M059J (cell line): ENCODE measurements at regions not wholly inside any gene's neighbourhood (a gene's known extent, or its start where the extent isn't known, plus 50 kb on each side); places are given as distances from the start of the nearest gene placed in this dataset.

Experiments
- DNase-seq: peaks from one replicate; pipeline ENCODE4 v3.0.0-alpha.2; 2012; ENCODE audit warnings: low read depth

DNA sequence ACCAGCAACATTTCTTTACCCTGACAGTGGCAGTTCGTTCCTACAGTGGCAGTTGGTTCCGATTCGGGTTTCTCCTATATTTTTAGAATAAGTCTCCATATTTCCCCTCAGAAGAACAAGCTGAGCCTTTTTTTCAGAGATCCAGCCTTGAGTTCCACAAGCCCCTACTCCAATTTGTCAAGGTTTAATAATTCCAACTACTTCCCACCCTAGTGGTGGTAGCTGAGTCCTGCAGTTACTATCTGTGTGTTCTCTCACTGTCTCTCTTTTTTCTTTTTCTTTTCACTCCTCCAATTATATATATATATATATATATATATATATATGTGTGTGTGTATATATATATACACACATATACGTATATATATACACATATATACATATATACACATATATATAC is 1347.3 kb downstream of the PCDH9 start:
- no peak for DNase-seq

GRCh38 chr13:65881561-65882155 is 1348.5 kb downstream of the PCDH9 start:
- no peak for DNase-seq

DNA sequence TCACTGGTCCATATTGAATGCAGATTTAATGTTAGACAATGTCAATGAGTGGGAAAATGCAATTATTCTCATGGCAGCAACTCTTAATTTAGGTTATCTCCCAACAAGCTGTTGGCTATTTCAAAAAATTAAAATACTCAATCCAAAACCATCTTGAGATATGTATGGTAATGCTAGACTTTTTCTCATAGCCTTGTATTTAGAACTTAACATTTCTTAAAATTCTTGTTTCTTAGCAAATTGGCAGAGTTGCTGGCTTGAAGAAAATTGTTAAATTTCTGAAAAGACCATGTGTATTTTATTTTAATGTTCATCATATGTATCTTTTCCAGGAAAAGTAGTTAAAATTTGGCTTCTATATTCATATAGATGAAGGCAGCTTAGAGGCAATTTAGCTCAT is 1355.1 kb downstream of the PCDH9 start:
- no peak for DNase-seq

DNA sequence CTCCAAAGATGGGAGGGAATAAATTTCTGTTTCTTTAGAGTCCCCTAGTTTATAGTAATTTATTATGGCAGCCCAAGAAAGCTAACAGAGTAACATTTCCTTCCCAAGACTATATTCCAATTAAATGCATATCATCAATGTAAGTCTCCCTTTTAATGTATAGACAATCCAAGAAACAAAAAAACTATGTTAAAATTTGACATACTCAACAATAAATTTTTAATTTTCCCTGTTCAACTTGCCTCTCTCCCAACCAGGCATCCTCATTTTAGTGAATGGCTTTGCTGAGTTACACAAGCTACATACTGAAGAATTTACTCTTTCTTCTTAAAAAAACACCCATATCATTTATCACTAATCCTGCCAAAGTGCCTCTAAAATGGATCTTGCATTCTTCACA is 1357.7 kb downstream of the PCDH9 start:
- no peak for DNase-seq

DNA sequence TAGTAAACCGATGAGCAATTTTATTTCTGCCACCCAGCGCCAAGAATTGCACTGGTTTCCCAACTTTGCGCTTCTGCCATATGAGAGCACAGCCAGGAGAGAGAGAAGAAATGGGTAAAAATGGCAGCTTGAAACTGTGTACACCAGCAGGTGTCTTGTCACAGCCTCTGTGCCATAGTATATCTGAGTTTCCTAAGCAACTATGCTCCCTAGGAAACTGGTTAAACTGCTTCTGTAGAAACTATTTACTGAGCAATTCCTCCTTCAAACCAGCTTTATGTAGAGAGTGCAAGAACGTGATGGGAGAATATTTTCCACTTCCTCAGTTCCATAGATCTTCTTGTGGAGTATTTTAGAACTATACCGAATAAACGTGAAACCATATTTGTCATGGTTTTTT is 1361.3 kb downstream of the PCDH9 start:
- no peak for DNase-seq

DNA sequence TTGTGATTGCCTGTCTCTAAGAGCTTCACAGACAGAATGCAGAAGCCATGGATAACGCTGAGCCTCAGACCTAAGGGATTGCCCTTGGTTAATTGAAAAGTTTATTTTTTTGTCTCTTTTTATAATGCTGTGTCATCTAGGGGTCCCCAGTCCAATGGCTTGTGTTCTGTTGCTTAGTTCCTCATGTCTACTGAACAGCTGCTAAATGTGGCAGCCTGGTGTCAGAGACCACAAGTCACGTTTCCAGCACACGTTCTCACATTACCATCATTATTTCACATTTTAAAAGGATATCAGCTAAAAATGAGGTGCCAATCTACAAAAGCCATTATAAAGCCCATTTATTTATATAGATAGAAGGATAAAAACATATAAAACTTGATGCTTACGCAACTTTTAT is 1362.0 kb downstream of the PCDH9 start:
- DNase-seq: no peak

DNA sequence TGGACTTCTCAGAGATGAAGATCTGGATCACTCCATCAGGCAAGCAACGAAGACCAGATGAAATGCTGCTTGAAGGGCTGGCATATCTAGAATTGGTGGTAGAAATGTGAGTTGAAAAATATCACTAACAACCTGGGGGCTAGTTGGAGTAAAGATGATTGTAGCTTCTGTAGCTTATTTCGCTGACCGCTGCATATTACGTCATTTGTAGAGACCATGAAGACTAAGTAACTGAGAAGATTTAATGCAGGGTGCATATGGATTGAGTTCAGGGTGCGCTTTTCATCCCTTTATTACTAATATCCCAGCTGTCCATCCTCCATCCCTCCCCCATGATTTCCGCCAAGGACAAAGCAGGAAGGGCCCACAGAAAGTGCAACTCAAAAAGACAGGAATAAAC is 1364.0 kb downstream of the PCDH9 start:
- DNase-seq: no peak

DNA sequence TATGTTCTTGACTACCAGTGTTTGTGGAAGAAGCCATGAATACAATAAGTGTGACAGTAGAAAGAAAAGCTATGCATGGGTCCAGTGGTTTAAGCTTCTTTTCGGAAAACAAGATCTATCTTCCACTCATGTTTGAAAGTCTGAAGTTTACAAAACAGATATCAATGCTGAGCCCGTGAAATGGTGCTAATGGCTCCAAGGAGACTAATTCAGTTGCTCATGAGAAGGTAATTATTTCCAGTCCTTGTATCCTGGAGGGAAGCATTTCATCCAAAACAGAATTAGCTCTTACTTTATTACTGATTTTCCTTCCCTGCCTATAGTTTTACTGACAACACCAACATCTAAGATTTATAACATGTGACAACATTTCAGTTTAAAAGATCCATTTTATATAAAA is 1364.9 kb downstream of the PCDH9 start:
- DNase-seq: no peak

DNA sequence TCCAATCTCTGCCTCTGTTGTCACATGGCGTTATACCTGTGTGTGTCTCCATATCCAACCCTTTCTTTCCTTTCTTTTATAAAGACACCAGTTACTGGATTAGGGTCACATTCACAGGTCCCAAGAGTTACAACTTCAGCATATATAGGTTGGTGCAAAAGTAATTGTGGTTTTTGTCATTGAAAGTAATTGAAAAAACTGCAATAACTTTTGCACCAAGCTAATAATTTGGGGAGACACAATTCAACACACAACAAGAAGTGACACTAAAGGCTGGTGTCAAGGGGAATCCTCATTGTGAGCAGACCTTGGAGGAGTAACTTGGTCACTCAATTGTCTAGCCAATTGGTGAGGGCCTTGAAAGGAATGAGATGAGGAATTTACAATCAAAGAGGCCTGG is 1366.1 kb downstream of the PCDH9 start:
- no peak for DNase-seq

DNA sequence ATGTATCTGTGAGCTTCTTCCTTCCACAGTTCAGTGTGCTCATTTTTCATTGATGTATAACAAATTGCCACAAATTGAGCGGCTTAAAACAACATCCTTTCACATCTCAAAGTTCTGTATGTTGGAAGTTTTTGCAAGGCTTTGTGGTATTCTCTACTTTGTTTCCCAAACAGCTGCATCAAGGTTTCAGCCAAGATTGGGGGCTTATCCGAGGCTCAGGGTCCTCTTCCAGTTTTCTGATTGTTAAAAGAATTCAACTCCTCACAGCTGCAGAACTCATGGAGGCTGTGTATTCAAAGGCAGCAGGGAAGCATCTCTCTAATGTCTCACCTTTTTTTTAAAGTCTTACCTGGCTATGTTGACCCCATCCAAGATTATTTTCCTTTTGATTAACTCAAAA is 1369.8 kb downstream of the PCDH9 start:
- DNase-seq: no peak

DNA sequence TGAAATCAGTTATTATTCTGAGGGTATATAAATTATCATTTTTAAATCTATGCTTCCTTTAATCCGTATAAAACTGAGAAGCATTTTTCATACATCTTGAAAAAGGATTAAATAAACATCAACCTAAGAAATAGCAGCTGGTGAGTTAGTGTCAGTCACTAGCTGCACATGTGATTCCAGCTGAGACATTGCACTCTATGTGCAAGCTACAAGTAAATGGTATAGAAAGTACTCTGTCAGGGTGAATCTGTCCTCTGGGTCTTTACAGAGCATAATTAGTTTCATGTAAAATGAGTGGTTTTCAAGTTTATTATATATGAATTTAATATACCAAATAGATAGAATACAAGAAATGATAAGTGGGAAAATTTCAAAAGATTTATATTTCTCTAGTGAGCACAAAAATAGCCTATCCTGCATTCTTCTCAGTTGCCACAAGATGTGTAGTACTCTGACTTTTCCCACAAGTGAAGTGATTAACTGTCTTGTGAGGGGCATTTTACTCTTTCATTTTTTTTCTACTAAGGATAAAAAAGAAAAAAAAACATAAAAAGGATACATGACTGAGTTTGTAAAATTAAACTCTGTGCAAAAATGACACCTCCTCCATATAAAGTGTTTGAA is 1372.1 kb downstream of the PCDH9 start:
- DNase-seq: no peak

DNA sequence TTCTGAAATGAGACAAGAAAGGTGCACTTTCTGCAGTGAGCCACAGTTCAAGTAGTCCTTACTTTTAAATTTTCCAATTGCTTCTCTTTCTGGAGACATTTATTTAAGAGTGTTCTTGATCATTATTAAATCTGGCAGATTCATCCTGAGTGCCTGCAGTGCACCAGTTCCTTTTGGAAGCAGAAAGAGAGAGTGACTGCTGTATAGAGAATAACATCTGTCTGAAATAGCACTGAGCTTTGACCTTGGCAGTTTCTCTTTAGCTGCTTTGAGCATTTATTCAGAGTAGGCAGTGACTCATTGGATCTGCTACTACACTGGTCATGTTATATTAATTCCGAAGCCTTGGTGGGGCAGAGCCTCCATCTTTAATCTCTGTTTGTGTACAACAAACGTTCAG is 1373.7 kb downstream of the PCDH9 start:
- DNase-seq: no peak

DNA sequence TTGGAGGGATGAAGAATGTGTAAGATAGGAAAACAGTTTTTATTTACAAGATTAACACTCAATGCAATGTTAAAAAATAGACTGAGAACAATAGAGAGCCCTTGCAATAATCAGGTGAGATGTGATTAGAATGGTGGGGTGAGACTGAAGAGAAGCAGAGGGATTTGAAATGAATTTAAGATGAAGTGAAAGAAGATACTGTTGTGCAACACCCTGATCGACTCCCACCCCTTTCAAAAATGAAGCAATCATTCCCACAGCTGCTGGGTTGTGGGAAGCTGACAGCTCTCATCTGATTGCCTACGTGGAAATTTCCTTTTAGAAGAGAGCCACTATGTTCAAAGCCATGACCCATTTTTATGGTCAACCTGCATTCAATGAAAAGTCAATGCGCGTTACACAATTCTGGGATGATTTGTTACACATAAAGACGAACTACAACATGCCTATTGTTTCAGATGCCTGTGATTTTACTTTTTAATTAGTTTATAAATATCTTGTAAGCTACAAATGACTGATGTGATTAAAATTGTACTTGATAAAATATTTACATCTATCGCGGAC is 1374.8 kb downstream of the PCDH9 start:
- no peak for DNase-seq

DNA sequence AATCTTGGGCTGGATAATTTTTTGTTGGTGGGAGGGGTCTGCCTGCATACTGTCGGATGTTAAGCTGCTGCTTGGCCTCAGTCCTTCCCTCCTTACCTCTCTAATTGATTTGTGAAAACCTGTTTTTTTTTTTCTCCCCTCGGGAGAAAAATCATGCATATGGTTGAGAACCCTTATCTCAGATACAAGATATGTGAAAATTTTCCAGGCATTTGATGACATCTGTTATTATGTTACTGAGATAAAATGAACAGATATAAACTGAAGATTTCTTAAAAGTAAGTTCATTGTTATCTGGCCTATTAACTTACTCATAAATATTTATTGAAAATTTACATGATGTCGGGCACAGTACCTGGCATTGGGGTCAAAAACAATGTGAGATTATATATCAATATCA is 1375.7 kb downstream of the PCDH9 start:
- DNase-seq: no peak

DNA sequence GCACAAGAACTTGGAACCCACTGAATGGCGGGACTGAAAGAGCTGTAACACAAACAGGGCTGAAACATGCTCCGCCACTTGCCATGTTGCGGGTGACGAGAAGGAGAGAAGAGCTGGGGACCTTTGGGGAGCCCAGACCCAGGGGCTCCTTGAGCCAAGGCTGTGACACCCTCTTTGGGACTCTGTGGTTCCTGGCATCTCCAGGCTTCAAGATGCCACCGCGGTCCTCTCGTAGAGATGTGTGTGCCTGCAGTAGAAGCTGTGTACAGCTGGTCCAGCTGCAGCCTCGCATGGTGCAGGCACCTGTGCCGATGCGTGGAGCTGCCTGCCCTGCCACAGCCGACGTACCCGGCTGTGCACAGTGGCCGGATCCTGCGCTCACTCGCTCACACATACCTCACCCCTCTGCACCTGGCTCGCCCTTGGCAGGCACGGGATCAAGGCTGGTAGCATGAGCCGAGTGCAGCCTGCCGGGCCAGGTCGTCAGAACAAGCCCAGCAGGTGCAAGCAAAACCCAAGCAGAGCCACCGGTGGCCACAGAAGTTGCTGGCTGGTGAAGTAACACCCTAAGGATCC is 1385.8 kb downstream of the PCDH9 start:
- DNase-seq: no peak

- no peak for DNase-seq
Measured at GRCh38 chr13:65843314-65843731, 1386.8 kb downstream of the PCDH9 start.

- no peak for DNase-seq
Measured at GRCh38 chr13:65841156-65841555, 1389.0 kb downstream of the PCDH9 start.

GRCh38 chr13:65836066-65836465 is 1394.1 kb downstream of the PCDH9 start:
- no peak for DNase-seq

- DNase-seq: no peak
Measured at GRCh38 chr13:65834897-65835296, 1395.2 kb downstream of the PCDH9 start.

GRCh38 chr13:65830411-65831205 is 1399.5 kb downstream of the PCDH9 start:
- DNase-seq: no peak

DNA sequence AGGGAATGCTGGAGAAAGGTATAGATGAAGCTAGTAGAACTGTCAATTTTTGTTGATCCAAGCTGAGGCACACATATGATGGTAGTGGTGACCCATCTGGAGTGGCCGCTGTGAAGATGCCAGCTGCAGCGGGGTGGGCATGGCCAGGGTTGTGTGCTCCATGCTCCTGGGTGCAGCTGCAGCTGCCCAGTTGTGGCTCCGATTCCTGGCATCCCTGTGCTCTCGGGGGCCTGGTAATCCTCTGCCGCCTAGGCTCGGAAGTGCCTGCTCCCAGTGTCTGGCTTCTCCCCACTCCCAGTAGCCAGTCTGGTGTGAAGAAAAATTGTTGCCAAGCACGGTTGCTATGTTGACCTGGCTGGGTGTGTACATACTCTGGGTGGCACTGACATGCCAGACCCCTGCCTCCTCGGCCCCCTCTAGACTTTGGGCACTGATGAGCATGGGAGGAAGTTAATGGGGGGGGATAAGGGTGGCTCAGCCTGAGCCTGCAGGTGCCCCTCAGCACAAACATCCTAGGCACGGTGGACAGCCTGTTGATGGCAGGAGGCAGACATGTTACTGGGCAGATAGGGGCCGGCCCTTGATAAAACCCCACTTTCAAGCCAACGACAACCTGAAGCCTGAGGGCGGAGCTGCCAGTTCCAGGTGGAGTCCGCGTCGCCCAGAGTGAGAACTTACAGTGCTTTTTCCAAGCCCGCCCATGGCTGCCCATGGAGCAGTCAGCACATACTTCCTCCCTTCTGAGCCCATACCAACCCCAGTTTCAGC is 1400.7 kb downstream of the PCDH9 start:
- DNase-seq: no peak

- no peak for DNase-seq
Measured at GRCh38 chr13:65826657-65827056, 1403.5 kb downstream of the PCDH9 start.
